ENCODE measurements at regions not wholly inside any gene's neighbourhood (a gene's known extent, or its start where the extent isn't known, plus 50 kb on each side); places are given as distances from the start of the nearest gene placed in this dataset.

- Histone ChIP-seq H3K9me1 (ENCODE audit: control insufficient read depth, extremely low read depth, insufficient read depth, low read length) (no peaks in the 10 kb centered on the region), H3K9me3 (ENCODE audit: control insufficient read depth, low read depth, low read length) (no peaks in the 10 kb centered on the region), H4K20me1 (ENCODE audit: control insufficient read depth, extremely low read depth, insufficient read depth, low read length) (no peaks in the 10 kb centered on the region), H3K4me1 (ENCODE audit: control insufficient read depth, extremely low read depth, insufficient read depth, low read length) (no peaks in the 10 kb centered on the region), H3K4me2 (ENCODE audit: control insufficient read depth, extremely low read depth, insufficient read depth, low read depth, low read length) (no peak overlapping the region), H3K27me3 (ENCODE audit: control insufficient read depth, extremely low read depth, insufficient read depth, low read length) (no peaks in the 10 kb centered on the region), H3K4me3 (ENCODE audit: control insufficient read depth in 2 of 3, extremely low read depth in 1 of 3, insufficient read depth in 2 of 3, low read depth in 1 of 3, low read length in 3 of 3) (no peak overlapping the region), H2AFZ (ENCODE audit: control insufficient read depth, low read length) (no peak overlapping the region), H3K36me3 (ENCODE audit: control insufficient read depth in 2 of 2, extremely low read depth in 1 of 2, insufficient read depth in 2 of 2, low read length in 2 of 2) (no peaks in the 10 kb centered on the region), H3K9ac (ENCODE audit: control insufficient read depth, extremely low read depth, insufficient read depth, low read length) (no peak overlapping the region), H3K27ac (ENCODE audit: control insufficient read depth, insufficient read depth, low read length) (no peak overlapping the region), H3K79me2 (ENCODE audit: control insufficient read depth, insufficient read depth, low read length) (no peaks in the 10 kb centered on the region)
- FAIRE-seq (no peak), DNase-seq (ENCODE audit: low read depth, low spot score) (no peak)
- no peak for TF ChIP-seq CTCF (optimal IDR thresholded peaks at IDR 0.05 in 1 of 3, IDR thresholded peaks at IDR 0.05 in 1 of 3, conservative IDR thresholded peaks at IDR 0.05 in 1 of 3; ENCODE audit: extremely low read depth in 1 of 3, insufficient read depth in 2 of 3, low read length in 3 of 3)
- TF ChIP-seq EZH2 (IDR thresholded peaks at IDR 0.05; ENCODE audit: low read length): no peak
- dilution Hi-C loops (cut with MboI; ENCODE audit: extremely low pct_ligation_motif_present, low sequenced_read_pairs): no loop called here
Measured at GRCh38 chr7:3192669-3193068, 108.4 kb upstream of the SDK1 start.

DNA sequence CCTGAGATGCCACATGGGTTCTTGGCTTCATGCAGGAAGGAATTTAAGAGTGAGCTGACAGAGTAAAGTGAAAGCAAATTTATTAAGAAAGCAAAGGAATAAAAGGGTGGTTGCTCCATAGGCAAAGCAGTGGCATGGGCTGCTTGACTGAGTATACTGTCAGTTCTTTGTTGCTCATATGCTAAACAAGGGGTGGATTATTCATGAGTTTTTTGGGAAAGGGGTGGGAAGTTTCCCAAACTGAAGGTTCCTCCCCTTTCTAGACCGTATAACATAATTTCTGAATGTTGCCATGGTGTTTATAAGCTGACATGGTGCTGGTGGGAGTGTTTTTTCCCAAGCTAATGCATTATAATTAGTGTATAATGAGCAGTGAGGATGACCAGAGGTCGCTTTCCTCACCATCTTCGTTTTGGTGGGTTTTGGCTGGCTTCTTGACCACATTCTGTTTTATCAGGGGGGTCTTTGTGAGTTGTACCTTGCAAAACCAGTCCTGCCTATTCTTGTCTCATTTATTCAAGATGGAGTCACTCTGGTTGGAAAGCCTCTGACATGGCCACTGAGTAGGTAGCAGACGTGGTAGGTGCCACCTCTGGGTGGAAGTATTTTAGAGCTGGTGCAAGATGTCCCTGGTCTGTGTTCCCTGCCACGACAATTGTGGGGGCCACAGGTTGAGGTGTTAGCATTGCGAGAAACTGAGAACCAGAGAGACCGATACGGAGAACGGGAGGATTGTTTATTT is 107.5 kb upstream of the SDK1 start:
- no peaks in the 10 kb centered on the region for H3K4me1 ChIP-seq (ENCODE audit: control insufficient read depth, extremely low read depth, insufficient read depth, low read length)
- TF ChIP-seq EZH2 (IDR thresholded peaks at IDR 0.05; ENCODE audit: low read length) (no peak), CTCF (optimal IDR thresholded peaks at IDR 0.05 in 1 of 3, IDR thresholded peaks at IDR 0.05 in 1 of 3, conservative IDR thresholded peaks at IDR 0.05 in 1 of 3; ENCODE audit: extremely low read depth in 1 of 3, insufficient read depth in 2 of 3, low read length in 3 of 3) (no peak)
- H3K4me3 ChIP-seq (ENCODE audit: control insufficient read depth in 2 of 3, extremely low read depth in 1 of 3, insufficient read depth in 2 of 3, low read depth in 1 of 3, low read length in 3 of 3): no peak overlapping the region
- dilution Hi-C loops (cut with MboI; ENCODE audit: extremely low pct_ligation_motif_present, low sequenced_read_pairs): no loop called here
- no peaks in the 10 kb centered on the region for H3K9me1 ChIP-seq (ENCODE audit: control insufficient read depth, extremely low read depth, insufficient read depth, low read length)
- no peak for DNase-seq (ENCODE audit: low read depth, low spot score)
- H3K9ac ChIP-seq (ENCODE audit: control insufficient read depth, extremely low read depth, insufficient read depth, low read length): no peak overlapping the region
- H4K20me1 ChIP-seq (ENCODE audit: control insufficient read depth, extremely low read depth, insufficient read depth, low read length): no peaks in the 10 kb centered on the region
- no peak overlapping the region for H2AFZ ChIP-seq (ENCODE audit: control insufficient read depth, low read length)
- no peaks in the 10 kb centered on the region for H3K79me2 ChIP-seq (ENCODE audit: control insufficient read depth, insufficient read depth, low read length)
- no peaks in the 10 kb centered on the region for H3K36me3 ChIP-seq (ENCODE audit: control insufficient read depth in 2 of 2, extremely low read depth in 1 of 2, insufficient read depth in 2 of 2, low read length in 2 of 2)
- no peaks in the 10 kb centered on the region for H3K27me3 ChIP-seq (ENCODE audit: control insufficient read depth, extremely low read depth, insufficient read depth, low read length)
- H3K4me2 ChIP-seq (ENCODE audit: control insufficient read depth, extremely low read depth, insufficient read depth, low read depth, low read length): no peak overlapping the region
- no peak for FAIRE-seq
- H3K9me3 ChIP-seq (ENCODE audit: control insufficient read depth, low read depth, low read length): no peaks in the 10 kb centered on the region
- no peak overlapping the region for H3K27ac ChIP-seq (ENCODE audit: control insufficient read depth, insufficient read depth, low read length)

All from keratinocyte (primary cell).